ENCODE measurements at regions not wholly inside any gene's neighbourhood (a gene's known extent, or its start where the extent isn't known, plus 50 kb on each side); places are given as distances from the start of the nearest gene placed in this dataset.

DNA sequence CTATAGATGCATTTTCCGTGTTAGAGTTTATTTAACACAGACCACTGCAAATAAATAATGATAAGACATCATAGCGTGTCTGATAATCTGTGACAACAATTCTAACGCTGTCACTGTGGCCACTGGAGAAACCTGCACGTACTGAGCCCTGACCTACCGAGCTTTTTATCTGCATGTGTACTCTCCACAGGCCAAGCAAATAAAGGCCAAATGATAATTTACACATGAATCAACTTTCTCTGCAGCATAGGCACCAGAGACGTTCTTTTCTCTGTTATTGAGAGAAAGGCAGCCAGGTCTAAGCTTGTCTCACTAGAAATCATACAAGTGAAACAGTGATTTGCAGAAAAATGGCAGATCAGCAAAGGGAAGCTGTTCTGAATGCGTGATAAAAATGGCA lies 75.8 kb downstream of the POU5F2 start:
- Histone ChIP-seq H3K9ac (ENCODE audit: low read length) (no peak overlapping the region), H4K20me1 (ENCODE audit: low read length) (no peaks in the 10 kb centered on the region), H3K36me3 (ENCODE audit: low read depth, low read length) (no peaks in the 10 kb centered on the region), H3K27me3 (ENCODE audit: low read length) (no peaks in the 10 kb centered on the region), H3K79me2 (ENCODE audit: low read length) (no peaks in the 10 kb centered on the region), H3K4me3 (ENCODE audit: low read length) (no peak overlapping the region), H3K4me2 (ENCODE audit: low read length) (no peak overlapping the region), H3F3A (ENCODE audit: low read length, unreplicated experiment) (no peaks in the 10 kb centered on the region), H3K27ac (ENCODE audit: low read length) (no peak overlapping the region), H3K9me3 (ENCODE audit: low read length) (no peaks in the 10 kb centered on the region), H3K4me1 (ENCODE audit: insufficient read depth, low read length) (no peaks in the 10 kb centered on the region), H3K9me2 (replicated peaks; ENCODE audit: low read length) (no peaks in the 10 kb centered on the region), H2AFZ (ENCODE audit: low read length) (no peak overlapping the region)
- intact Hi-C loops (cut with micrococcal nuclease), result no loop called here
- ATAC-seq (no peak), DNase-seq (no peak)
- TF ChIP-seq EZH2phosphoT487 (IDR thresholded peaks at IDR 0.05; ENCODE audit: borderline replicate concordance, low read length) (no peak), EZH2 (IDR thresholded peaks at IDR 0.05; ENCODE audit: low read length, unreplicated experiment) (no peak)
- TF ChIP-seq, protein P1, sequence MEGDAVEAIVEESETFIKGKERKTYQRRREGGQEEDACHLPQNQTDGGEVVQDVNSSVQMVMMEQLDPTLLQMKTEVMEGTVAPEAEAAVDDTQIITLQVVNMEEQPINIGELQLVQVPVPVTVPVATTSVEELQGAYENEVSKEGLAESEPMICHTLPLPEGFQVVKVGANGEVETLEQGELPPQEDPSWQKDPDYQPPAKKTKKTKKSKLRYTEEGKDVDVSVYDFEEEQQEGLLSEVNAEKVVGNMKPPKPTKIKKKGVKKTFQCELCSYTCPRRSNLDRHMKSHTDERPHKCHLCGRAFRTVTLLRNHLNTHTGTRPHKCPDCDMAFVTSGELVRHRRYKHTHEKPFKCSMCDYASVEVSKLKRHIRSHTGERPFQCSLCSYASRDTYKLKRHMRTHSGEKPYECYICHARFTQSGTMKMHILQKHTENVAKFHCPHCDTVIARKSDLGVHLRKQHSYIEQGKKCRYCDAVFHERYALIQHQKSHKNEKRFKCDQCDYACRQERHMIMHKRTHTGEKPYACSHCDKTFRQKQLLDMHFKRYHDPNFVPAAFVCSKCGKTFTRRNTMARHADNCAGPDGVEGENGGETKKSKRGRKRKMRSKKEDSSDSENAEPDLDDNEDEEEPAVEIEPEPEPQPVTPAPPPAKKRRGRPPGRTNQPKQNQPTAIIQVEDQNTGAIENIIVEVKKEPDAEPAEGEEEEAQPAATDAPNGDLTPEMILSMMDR (conservative IDR thresholded peaks at IDR 0.05; ENCODE audit: low read depth, low read length), result no peak
- no TSS peak for BruUV-seq (replicated peaks)
- POLR2A ChIA-PET (ENCODE audit: unreplicated experiment), result interaction anchor here (0.7 kb wide), 1 partner anchor 273 kb away, joined by 14 read pairs; no protein-coding TSS in a partner anchor
- CTCF ChIA-PET, result no interaction called here

DNA sequence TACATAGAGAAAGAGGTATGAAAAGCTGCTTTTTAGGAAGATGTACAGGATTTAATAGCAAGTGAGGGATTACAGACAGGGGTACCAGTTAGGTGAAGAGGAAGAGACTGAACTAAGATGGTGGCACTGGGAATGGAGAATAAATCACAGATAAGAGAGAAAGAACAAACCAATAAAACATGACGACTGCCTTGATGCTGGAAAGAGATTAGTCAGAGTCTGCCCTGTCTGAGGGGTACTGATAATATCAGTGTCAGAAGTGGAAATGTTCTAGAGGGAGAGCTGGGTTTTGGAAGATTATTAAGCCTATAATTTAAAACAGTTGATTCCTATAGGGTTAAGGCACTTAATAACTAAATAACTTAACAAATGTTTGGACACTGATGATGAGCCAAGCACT lies 77.7 kb downstream of the NR2F1 start:
- ChIA-PET CTCF (no interaction called here), POLR2A (ENCODE audit: unreplicated experiment) (no interaction called here)
- H3K4me1 ChIP-seq (ENCODE audit: insufficient read depth, low read length), result no peaks in the 10 kb centered on the region
- H3K4me2 ChIP-seq (ENCODE audit: low read length), result no peak overlapping the region
- no TSS peak for BruUV-seq (replicated peaks)
- TF ChIP-seq EZH2phosphoT487 (IDR thresholded peaks at IDR 0.05; ENCODE audit: borderline replicate concordance, low read length) (no peak), EZH2 (IDR thresholded peaks at IDR 0.05; ENCODE audit: low read length, unreplicated experiment) (no peak)
- TF ChIP-seq, protein P1 (conservative IDR thresholded peaks at IDR 0.05; ENCODE audit: low read depth, low read length), result no peak
- H3K27me3 ChIP-seq (ENCODE audit: low read length), result no peaks in the 10 kb centered on the region
- no peaks in the 10 kb centered on the region for H3K9me2 ChIP-seq (replicated peaks; ENCODE audit: low read length)
- H3K36me3 ChIP-seq (ENCODE audit: low read depth, low read length), result no peaks in the 10 kb centered on the region
- H3K9me3 ChIP-seq (ENCODE audit: low read length), result no peaks in the 10 kb centered on the region
- H3K79me2 ChIP-seq (ENCODE audit: low read length), result no peaks in the 10 kb centered on the region
- H3F3A ChIP-seq (ENCODE audit: low read length, unreplicated experiment), result no peaks in the 10 kb centered on the region
- no peak overlapping the region for H3K27ac ChIP-seq (ENCODE audit: low read length)
- no peak overlapping the region for H3K9ac ChIP-seq (ENCODE audit: low read length)
- no peak overlapping the region for H2AFZ ChIP-seq (ENCODE audit: low read length)
- H4K20me1 ChIP-seq (ENCODE audit: low read length), result no peaks in the 10 kb centered on the region
- intact Hi-C loops (cut with micrococcal nuclease), result no loop called here
- ATAC-seq (no peak), DNase-seq (no peak)
- H3K4me3 ChIP-seq (ENCODE audit: low read length), result no peak overlapping the region

DNA sequence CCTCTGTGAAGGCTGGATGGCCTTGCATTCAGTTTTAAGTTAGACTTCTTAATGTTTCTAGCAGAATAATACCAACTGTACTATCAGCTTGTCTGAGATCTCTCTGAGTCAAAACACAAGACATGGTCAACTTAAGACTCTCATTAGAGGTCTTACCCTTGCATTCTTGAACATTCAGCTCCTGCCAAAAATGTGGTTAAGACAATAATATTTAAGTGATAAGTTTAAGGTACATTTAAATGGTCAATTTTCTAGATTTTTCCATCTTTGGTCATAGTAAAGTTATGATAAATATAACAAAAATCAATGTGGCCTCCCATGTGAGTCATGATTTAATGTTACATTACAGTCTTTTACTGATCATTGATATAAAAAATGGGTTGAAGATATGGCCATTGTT lies 75.0 kb downstream of the NR2F1 start:
- ChIA-PET POLR2A (ENCODE audit: unreplicated experiment) (interaction anchor here (0.7 kb wide), 1 partner anchor 21 kb away, joined by 12 read pairs; no protein-coding TSS in a partner anchor), CTCF (no interaction called here)
- Histone ChIP-seq H4K20me1 (ENCODE audit: low read length) (no peaks in the 10 kb centered on the region), H3K27me3 (ENCODE audit: low read length) (no peaks in the 10 kb centered on the region), H3K36me3 (ENCODE audit: low read depth, low read length) (no peaks in the 10 kb centered on the region), H3F3A (ENCODE audit: low read length, unreplicated experiment) (no peaks in the 10 kb centered on the region), H3K79me2 (ENCODE audit: low read length) (no peaks in the 10 kb centered on the region), H2AFZ (ENCODE audit: low read length) (no peak overlapping the region), H3K27ac (ENCODE audit: low read length) (no peak overlapping the region), H3K4me2 (ENCODE audit: low read length) (no peak overlapping the region), H3K4me3 (ENCODE audit: low read length) (no peak overlapping the region), H3K9ac (ENCODE audit: low read length) (no peak overlapping the region), H3K9me2 (replicated peaks; ENCODE audit: low read length) (no peaks in the 10 kb centered on the region), H3K4me1 (ENCODE audit: insufficient read depth, low read length) (no peaks in the 10 kb centered on the region), H3K9me3 (ENCODE audit: low read length) (no peaks in the 10 kb centered on the region)
- TF ChIP-seq, protein P1 (conservative IDR thresholded peaks at IDR 0.05; ENCODE audit: low read depth, low read length), result no peak
- TF ChIP-seq EZH2phosphoT487 (IDR thresholded peaks at IDR 0.05; ENCODE audit: borderline replicate concordance, low read length) (no peak), EZH2 (IDR thresholded peaks at IDR 0.05; ENCODE audit: low read length, unreplicated experiment) (no peak)
- DNase-seq, result no peak
- no peak for ATAC-seq
- no TSS peak for BruUV-seq (replicated peaks)
- intact Hi-C loops (cut with micrococcal nuclease), result no loop called here

All from PC-3 (cell line).